ENCODE measurements at regions not wholly inside any gene's neighbourhood (a gene's known extent, or its start where the extent isn't known, plus 50 kb on each side); places are given as distances from the start of the nearest gene placed in this dataset.

GRCh38 chr3:79994397-79994796 is 226.6 kb upstream of the ROBO1 start:
- DNase-seq = no peak
- TF ChIP-seq, protein P1, sequence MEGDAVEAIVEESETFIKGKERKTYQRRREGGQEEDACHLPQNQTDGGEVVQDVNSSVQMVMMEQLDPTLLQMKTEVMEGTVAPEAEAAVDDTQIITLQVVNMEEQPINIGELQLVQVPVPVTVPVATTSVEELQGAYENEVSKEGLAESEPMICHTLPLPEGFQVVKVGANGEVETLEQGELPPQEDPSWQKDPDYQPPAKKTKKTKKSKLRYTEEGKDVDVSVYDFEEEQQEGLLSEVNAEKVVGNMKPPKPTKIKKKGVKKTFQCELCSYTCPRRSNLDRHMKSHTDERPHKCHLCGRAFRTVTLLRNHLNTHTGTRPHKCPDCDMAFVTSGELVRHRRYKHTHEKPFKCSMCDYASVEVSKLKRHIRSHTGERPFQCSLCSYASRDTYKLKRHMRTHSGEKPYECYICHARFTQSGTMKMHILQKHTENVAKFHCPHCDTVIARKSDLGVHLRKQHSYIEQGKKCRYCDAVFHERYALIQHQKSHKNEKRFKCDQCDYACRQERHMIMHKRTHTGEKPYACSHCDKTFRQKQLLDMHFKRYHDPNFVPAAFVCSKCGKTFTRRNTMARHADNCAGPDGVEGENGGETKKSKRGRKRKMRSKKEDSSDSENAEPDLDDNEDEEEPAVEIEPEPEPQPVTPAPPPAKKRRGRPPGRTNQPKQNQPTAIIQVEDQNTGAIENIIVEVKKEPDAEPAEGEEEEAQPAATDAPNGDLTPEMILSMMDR (IDR thresholded peaks at IDR 0.05) = no peak
- no peak for TF ChIP-seq EP300 (IDR thresholded peaks at IDR 0.05)
- Histone ChIP-seq H3K36me3 (no peaks in the 10 kb centered on the region), H3K27me3 (no peaks in the 10 kb centered on the region), H3K4me3 (no peak overlapping the region), H3K4me1 (ENCODE audit: insufficient read depth) (no peaks in the 10 kb centered on the region), H3K27ac (no peak overlapping the region), H3K9me3 (no peaks in the 10 kb centered on the region)
- intact Hi-C loops (cut with DNase I) = no loop called here
- WGBS, 3 donors = 81 to 93% (median 85%) methylated on average over 2 of the region's 2 CpGs

GRCh38 chr3:79986338-79986737 is 218.5 kb upstream of the ROBO1 start:
- TF ChIP-seq POLR2A (IDR thresholded peaks at IDR 0.05) = no peak
- TF ChIP-seq, protein P1 (IDR thresholded peaks at IDR 0.05) = no peak
- TF ChIP-seq EP300 (IDR thresholded peaks at IDR 0.05) = no peak
- Histone ChIP-seq H3K36me3 (no peaks in the 10 kb centered on the region), H3K27ac (no peak overlapping the region), H3K4me3 (no peak overlapping the region), H3K9me3 (no peaks in the 10 kb centered on the region), H3K4me1 (ENCODE audit: insufficient read depth) (no peaks in the 10 kb centered on the region), H3K27me3 (no peaks in the 10 kb centered on the region)
- no peak for DNase-seq
- 72 to 85% (median 82%) methylated on average over 3 of the region's 3 CpGs for WGBS, 3 donors
- intact Hi-C loops (cut with DNase I) = no loop called here

DNA sequence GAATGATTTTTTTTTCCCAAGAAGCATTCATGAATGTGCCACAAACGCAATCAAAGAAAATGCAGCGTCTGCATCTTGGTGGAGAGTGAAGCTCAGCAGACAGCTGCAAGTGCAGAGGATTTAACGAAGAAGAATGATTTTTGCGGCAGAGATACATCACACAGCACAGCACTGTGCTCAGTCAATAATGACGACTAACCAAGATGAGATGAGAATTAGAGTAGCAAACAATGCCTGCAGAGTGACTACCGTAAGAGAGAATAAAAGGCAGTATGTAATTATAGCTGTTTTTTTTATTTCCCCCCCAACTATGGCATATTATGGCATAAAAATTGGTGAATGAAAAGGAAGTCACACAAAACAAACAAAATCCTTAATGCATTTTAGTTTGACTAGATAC is 218.0 kb upstream of the ROBO1 start:
- no peak for DNase-seq
- no peaks in the 10 kb centered on the region for H3K4me1 ChIP-seq (ENCODE audit: insufficient read depth)
- H3K9me3 ChIP-seq = no peaks in the 10 kb centered on the region
- no peak overlapping the region for H3K27ac ChIP-seq
- 83 to 84% (median 84%) methylated on average over 6 of the region's 6 CpGs for WGBS, 3 donors
- H3K36me3 ChIP-seq = no peaks in the 10 kb centered on the region
- intact Hi-C loops (cut with DNase I) = no loop called here
- no peaks in the 10 kb centered on the region for H3K27me3 ChIP-seq
- TF ChIP-seq EP300 (IDR thresholded peaks at IDR 0.05) (no peak), POLR2A (IDR thresholded peaks at IDR 0.05) (no peak)
- TF ChIP-seq, protein P1 (IDR thresholded peaks at IDR 0.05) = no peak
- H3K4me3 ChIP-seq = no peak overlapping the region

- H3K36me3 ChIP-seq = no peaks in the 10 kb centered on the region
- no peaks in the 10 kb centered on the region for H3K9me3 ChIP-seq
- no peaks in the 10 kb centered on the region for H3K4me1 ChIP-seq (ENCODE audit: insufficient read depth)
- TF ChIP-seq POLR2A (IDR thresholded peaks at IDR 0.05) (no peak), EP300 (IDR thresholded peaks at IDR 0.05) (no peak)
- TF ChIP-seq, protein P1 (IDR thresholded peaks at IDR 0.05) = no peak
- no peak for DNase-seq
- H3K27me3 ChIP-seq = no peaks in the 10 kb centered on the region
- intact Hi-C loops (cut with DNase I) = no loop called here
- WGBS, 3 donors = 28 to 42% (median 31%) methylated on average over 1 of the region's 1 CpG
- H3K27ac ChIP-seq = no peak overlapping the region
- H3K4me3 ChIP-seq = no peak overlapping the region
Observed at GRCh38 chr3:79983118-79983517, 215.3 kb upstream of the ROBO1 start.

DNA sequence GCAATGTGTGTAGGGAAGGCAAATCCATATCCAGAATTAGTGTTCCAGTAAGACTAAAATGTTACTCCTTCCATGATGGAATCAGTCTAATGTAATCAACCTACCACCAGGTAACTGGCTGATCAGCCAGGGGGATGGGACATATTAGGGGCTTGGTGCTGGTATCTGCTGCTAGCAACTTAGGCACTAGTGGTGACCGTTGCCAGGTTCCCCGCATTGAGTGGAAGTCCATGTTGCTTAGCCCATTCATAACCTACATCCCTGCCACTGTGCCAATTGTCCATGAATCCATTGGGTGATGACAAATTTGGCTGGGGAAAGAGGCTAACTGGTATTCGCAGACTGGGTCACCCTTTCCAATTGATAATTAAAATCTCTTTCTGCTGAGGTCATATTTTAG is 212.2 kb upstream of the ROBO1 start:
- H3K4me1 ChIP-seq (ENCODE audit: insufficient read depth) = no peaks in the 10 kb centered on the region
- no peak overlapping the region for H3K4me3 ChIP-seq
- no peak for DNase-seq
- 95% methylated on average over 3 of the region's 3 CpGs for WGBS, 3 donors
- H3K27me3 ChIP-seq = no peaks in the 10 kb centered on the region
- H3K36me3 ChIP-seq = no peaks in the 10 kb centered on the region
- intact Hi-C loops (cut with DNase I) = no loop called here
- H3K9me3 ChIP-seq = no peaks in the 10 kb centered on the region
- TF ChIP-seq, protein P1 (IDR thresholded peaks at IDR 0.05) = no peak
- TF ChIP-seq POLR2A (IDR thresholded peaks at IDR 0.05) (no peak), EP300 (IDR thresholded peaks at IDR 0.05) (no peak)
- no peak overlapping the region for H3K27ac ChIP-seq

Measured in ovary (tissue), 7 donors.